HepG2 (cell line): ENCODE measurements at regions not wholly inside any gene's neighbourhood (a gene's known extent, or its start where the extent isn't known, plus 50 kb on each side); places are given as distances from the start of the nearest gene placed in this dataset.

Experiments used
- ATAC-seq: fragments of 200-7000 bp; cut with Tn5 transposase; 3 replicates; pipeline ENCODE4 v1.9.1; 2020; ENCODE audit warnings: mild to moderate bottlenecking, moderate library complexity
- BruUV-seq: library from RNA; stranded (reverse); fragments of 400-500 nt; replicated peaks from 2 replicates; lab custom pipeline; 2021; lab: Mats Ljungman, UMichigan
- CTCF ChIA-PET: fragments of 300-600 bp; formaldehyde crosslinking; extraction: SDS; loops from one replicate; lab custom pipeline; 2021; ENCODE audit warnings: low total read pairs, inconsistent platforms, low intra/inter-chr PET ratio; lab: Yijun Ruan, JAX
- POLR2A ChIA-PET: fragments of 350-600 bp; sonication (Branson Sonifier 250); formaldehyde crosslinking; loops from one replicate; lab custom pipeline; 2020; ENCODE audit warnings: antibody characterized with exemption, inconsistent platforms; lab: Yijun Ruan, JAX
- DNase-seq: peaks from one replicate; pipeline ENCODE4 v3.0.0-alpha.2; 2015; ENCODE audit warnings: low spot score
- FAIRE-seq: peaks from 3 replicates; lab custom pipeline; 2011; peaks lifted over from hg19 to GRCh38; lab: Jason Lieb, UNC
- H2AFZ ChIP-seq: one replicate; pipeline ENCODE4 v1.6.1; 2011; ENCODE audit warnings: low read length, inconsistent platforms
- H3K27ac ChIP-seq: fragments of 300-600 bp; 3 replicates; pipeline ENCODE4 v1.8.0; 2011; ENCODE audit warnings: mixed run types, mild to moderate bottlenecking, mixed read lengths, low read length, inconsistent platforms; ENCODE audit not compliant: insufficient read depth; ENCODE audit errors: extremely low read length
- H3K27me3 ChIP-seq, 2 experiments: fragments of 200-600 bp in 1 of 2; 2 replicates in 1 of 2; 3 replicates in 1 of 2; pipeline versions ENCODE4 v1.6.0 to v1.8.0; 2011; ENCODE audit warnings: low read length in 2 of 2, mild to moderate bottlenecking in 2 of 2, moderate library complexity in 2 of 2, inconsistent platforms in 1 of 2; ENCODE audit not compliant: insufficient read depth in 2 of 2, control insufficient read depth in 1 of 2
- H3K36me3 ChIP-seq, 2 experiments: fragments of 200-600 bp in 1 of 2; replicated peaks in 1 of 2; 2 replicates in 1 of 2; 3 replicates in 1 of 2; pipeline versions ENCODE4 v1.5.1 to v1.8.0; 2011; ENCODE audit warnings: low read length in 2 of 2, inconsistent platforms in 1 of 2; ENCODE audit not compliant: insufficient read depth in 2 of 2, control insufficient read depth in 1 of 2
- H3K4me1 ChIP-seq: 2 replicates; pipeline ENCODE4 v1.5.1; 2012; ENCODE audit warnings: low read length, inconsistent platforms; ENCODE audit not compliant: insufficient read depth
- H3K4me2 ChIP-seq: 2 replicates; pipeline ENCODE4 v1.6.0; 2011; ENCODE audit warnings: low read depth, low read length, inconsistent platforms
- H3K4me3 ChIP-seq, 3 experiments: fragments of 200-600 bp in 1 of 3; sonication (generic), shearing (Covaris generic) in 1 of 3; replicated peaks in 1 of 3; 2 replicates each; pipeline ENCODE4 v1.5.1; 2011 to 2016; ENCODE audit warnings: low read length in 3 of 3, inconsistent platforms in 2 of 3, low read depth in 2 of 3, mild to moderate bottlenecking in 2 of 3, control low read depth in 1 of 3, mixed read lengths in 1 of 3; ENCODE audit not compliant: insufficient read depth in 1 of 3
- H3K79me2 ChIP-seq: one replicate; pipeline ENCODE4 v1.6.1; 2011; ENCODE audit warnings: low read length, inconsistent platforms; ENCODE audit not compliant: insufficient read depth
- H3K9ac ChIP-seq: 2 replicates; pipeline ENCODE4 v1.6.0; 2011; ENCODE audit warnings: mild to moderate bottlenecking, low read depth, low read length, inconsistent platforms; ENCODE audit not compliant: insufficient read depth
- H3K9me3 ChIP-seq: 2 replicates; pipeline ENCODE4 v1.5.1; 2012; ENCODE audit warnings: mild to moderate bottlenecking, low read length
- H4K20me1 ChIP-seq: 2 replicates; pipeline ENCODE4 v1.6.0; 2011; ENCODE audit warnings: inconsistent platforms, mild to moderate bottlenecking, low read length, moderate library complexity; ENCODE audit not compliant: insufficient read depth
- E2F2 ChIP-seq: sonication (generic); formaldehyde crosslinking; IDR thresholded peaks from 2 replicates; pipeline ENCODE4 v1.4.0; 2020; ENCODE audit warnings: missing genetic modification reagents, borderline replicate concordance
- HMGA1 ChIP-seq: sonication (generic); formaldehyde crosslinking; conservative IDR thresholded peaks from 2 replicates; pipeline ENCODE4 v1.4.0; 2020; ENCODE audit warnings: missing genetic modification reagents
- IRF2 ChIP-seq: IDR thresholded peaks from 2 replicates; pipeline ENCODE4 v1.6.1; 2018; ENCODE audit warnings: missing genetic modification reagents, missing compliant biosample characterization
- KDM2A ChIP-seq: sonication (generic); formaldehyde crosslinking; IDR thresholded peaks from 2 replicates; pipeline ENCODE4 v1.4.0; 2020; ENCODE audit warnings: low read depth, missing genetic modification reagents, borderline replicate concordance
- KLF13 ChIP-seq: sonication (generic); formaldehyde crosslinking; IDR thresholded peaks from 2 replicates; pipeline ENCODE4 v1.4.0; 2020; ENCODE audit warnings: mild to moderate bottlenecking, missing genetic modification reagents
- MED1 ChIP-seq: sonication (generic); formaldehyde crosslinking; IDR thresholded peaks from 2 replicates; pipeline ENCODE4 v1.4.0; 2020; ENCODE audit warnings: missing genetic modification reagents
- PLRG1 ChIP-seq: fragments of 450-650 bp; conservative IDR thresholded peaks from 2 replicates; pipeline ENCODE4 v1.6.1; 2016
- SIN3A ChIP-seq: IDR thresholded peaks from 2 replicates; pipeline ENCODE4 v1.6.1; 2011; ENCODE audit warnings: low read depth, mild to moderate bottlenecking, control low read depth, low read length, borderline replicate concordance
- SNAPC5 ChIP-seq: sonication (generic); formaldehyde crosslinking; IDR thresholded peaks from 2 replicates; pipeline ENCODE4 v1.8.1; 2023; ENCODE audit warnings: mild to moderate bottlenecking, missing genetic modification reagents, borderline replicate concordance
- SRSF4 ChIP-seq: fragments of 200-400 bp; formaldehyde crosslinking; IDR thresholded peaks from one replicate; pipeline ENCODE4 v1.6.1; 2018; ENCODE audit warnings: mild to moderate bottlenecking, low read depth, low read length, moderate library complexity; ENCODE audit not compliant: poor library complexity, severe bottlenecking
- ZFP36L1 ChIP-seq: sonication (generic); formaldehyde crosslinking; IDR thresholded peaks from 2 replicates; pipeline ENCODE4 v1.8.0; 2022; ENCODE audit warnings: mild to moderate bottlenecking, missing genetic modification reagents, moderate library complexity
- ZMYM3 ChIP-seq: sonication (generic); formaldehyde crosslinking; IDR thresholded peaks from 2 replicates; pipeline ENCODE4 v1.5.1; 2020; ENCODE audit warnings: mild to moderate bottlenecking, missing genetic modification reagents
- ZNF710 ChIP-seq: sonication (generic); formaldehyde crosslinking; IDR thresholded peaks from 2 replicates; pipeline ENCODE4 v1.5.0; 2020; ENCODE audit warnings: mild to moderate bottlenecking, missing genetic modification reagents, borderline replicate concordance
- ZSCAN20 ChIP-seq: sonication (generic); formaldehyde crosslinking; IDR thresholded peaks from 2 replicates; pipeline ENCODE4 v1.4.0; 2020; ENCODE audit warnings: missing genetic modification reagents, mild to moderate bottlenecking, borderline replicate concordance
- ZSCAN30 ChIP-seq: sonication (generic); formaldehyde crosslinking; IDR thresholded peaks from 2 replicates; pipeline ENCODE4 v1.5.0; 2020; ENCODE audit warnings: mild to moderate bottlenecking, missing genetic modification reagents
- WGBS: methylation state at CpG from one replicate; pipeline ENCODE4 v1.1.6; 2017; ENCODE audit warnings: low lambda C conversion rate; 5-methylcytosine and 5-hydroxymethylcytosine counted together
- in situ Hi-C: cut with HindIII; loops from 2 replicates; pipeline ENCODE4 v1.10.0; 2017; ENCODE audit warnings: low pct_unique_long_range_greater_than_20kb; ENCODE audit not compliant: extremely low pct_ligation_motif_present
- intact Hi-C: fragments of 100-400 bp; cut with micrococcal nuclease; formaldehyde crosslinking; loops from one replicate; pipeline ENCODE4 v1.10.0; 2022; ENCODE audit not compliant: unreplicated experiment
- TF ChIP-seq, protein P1 (sequence below): IDR thresholded peaks from 2 replicates; pipeline ENCODE4 v1.6.1; 2012; ENCODE audit warnings: low read length, improper control_type of control experiment
- TF ChIP-seq, protein P2 (sequence below): IDR thresholded peaks from 2 replicates; pipeline ENCODE4 v1.6.1; 2016; ENCODE audit warnings: missing biosample characterization, missing genetic modification reagents, low read depth

- ChIA-PET CTCF (no interaction called here), POLR2A (no interaction called here)
- WGBS: 2% methylated on average over 4 of the region's 4 CpGs
- FAIRE-seq (no peak), DNase-seq (no peak), ATAC-seq (no peak)
- H3K9me3 ChIP-seq: peaks cover 91% of the 10 kb centered on the region
- no peaks in the 10 kb centered on the region for H4K20me1 ChIP-seq
- H3K4me1 ChIP-seq: no peaks in the 10 kb centered on the region
- no peaks in the 10 kb centered on the region for H3K36me3 ChIP-seq
- H3K27ac ChIP-seq: no peak overlapping the region
- intact Hi-C loops (no loop called here), in situ Hi-C loops (no loop called here)
- H2AFZ ChIP-seq: no peak overlapping the region
- no peaks in the 10 kb centered on the region for H3K27me3 ChIP-seq
- H3K79me2 ChIP-seq: no peaks in the 10 kb centered on the region
- no TSS peak for BruUV-seq
- no peak overlapping the region for H3K4me3 ChIP-seq
- H3K9ac ChIP-seq: no peak overlapping the region
- H3K4me2 ChIP-seq: no peak overlapping the region
- TF ChIP-seq IRF2 (no peak), ZMYM3 (CRISPR knock-in tag) (no peak), SRSF4 (no peak), HMGA1 (CRISPR knock-in tag) (no peak), E2F2 (CRISPR knock-in tag) (no peak), SNAPC5 (CRISPR knock-in tag) (no peak), MED1 (CRISPR knock-in tag) (no peak), ZSCAN20 (no peak), ZNF710 (CRISPR knock-in tag) (no peak), KDM2A (CRISPR knock-in tag) (no peak), ZFP36L1 (CRISPR knock-in tag) (no peak), ZSCAN30 (CRISPR knock-in tag) (no peak), PLRG1 (no peak), KLF13 (CRISPR knock-in tag) (no peak), SIN3A (no peak)
- TF ChIP-seq, protein P1, sequence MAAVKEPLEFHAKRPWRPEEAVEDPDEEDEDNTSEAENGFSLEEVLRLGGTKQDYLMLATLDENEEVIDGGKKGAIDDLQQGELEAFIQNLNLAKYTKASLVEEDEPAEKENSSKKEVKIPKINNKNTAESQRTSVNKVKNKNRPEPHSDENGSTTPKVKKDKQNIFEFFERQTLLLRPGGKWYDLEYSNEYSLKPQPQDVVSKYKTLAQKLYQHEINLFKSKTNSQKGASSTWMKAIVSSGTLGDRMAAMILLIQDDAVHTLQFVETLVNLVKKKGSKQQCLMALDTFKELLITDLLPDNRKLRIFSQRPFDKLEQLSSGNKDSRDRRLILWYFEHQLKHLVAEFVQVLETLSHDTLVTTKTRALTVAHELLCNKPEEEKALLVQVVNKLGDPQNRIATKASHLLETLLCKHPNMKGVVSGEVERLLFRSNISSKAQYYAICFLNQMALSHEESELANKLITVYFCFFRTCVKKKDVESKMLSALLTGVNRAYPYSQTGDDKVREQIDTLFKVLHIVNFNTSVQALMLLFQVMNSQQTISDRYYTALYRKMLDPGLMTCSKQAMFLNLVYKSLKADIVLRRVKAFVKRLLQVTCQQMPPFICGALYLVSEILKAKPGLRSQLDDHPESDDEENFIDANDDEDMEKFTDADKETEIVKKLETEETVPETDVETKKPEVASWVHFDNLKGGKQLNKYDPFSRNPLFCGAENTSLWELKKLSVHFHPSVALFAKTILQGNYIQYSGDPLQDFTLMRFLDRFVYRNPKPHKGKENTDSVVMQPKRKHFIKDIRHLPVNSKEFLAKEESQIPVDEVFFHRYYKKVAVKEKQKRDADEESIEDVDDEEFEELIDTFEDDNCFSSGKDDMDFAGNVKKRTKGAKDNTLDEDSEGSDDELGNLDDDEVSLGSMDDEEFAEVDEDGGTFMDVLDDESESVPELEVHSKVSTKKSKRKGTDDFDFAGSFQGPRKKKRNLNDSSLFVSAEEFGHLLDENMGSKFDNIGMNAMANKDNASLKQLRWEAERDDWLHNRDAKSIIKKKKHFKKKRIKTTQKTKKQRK: no peak
- TF ChIP-seq, protein P2, sequence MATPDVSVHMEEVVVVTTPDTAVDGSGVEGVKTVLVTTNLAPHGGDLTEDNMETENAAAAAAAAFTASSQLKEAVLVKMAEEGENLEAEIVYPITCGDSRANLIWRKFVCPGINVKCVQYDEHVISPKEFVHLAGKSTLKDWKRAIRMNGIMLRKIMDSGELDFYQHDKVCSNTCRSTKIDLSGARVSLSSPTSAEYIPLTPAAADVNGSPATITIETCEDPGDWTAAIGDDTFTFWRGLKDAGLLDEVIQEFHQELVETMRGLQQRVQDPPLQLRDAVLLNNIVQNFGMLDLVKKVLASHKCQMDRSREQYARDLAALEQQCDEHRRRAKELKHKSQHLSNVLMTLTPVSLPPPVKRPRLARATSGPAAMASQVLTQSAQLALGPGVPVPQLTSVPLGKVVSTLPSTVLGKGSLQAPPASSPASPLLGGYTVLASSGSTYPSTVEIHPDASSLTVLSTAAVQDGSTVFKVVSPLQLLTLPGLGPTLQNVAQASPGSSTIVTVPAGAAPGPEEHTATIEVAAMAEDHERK (CRISPR knock-in tag): no peak
These were observed 772.9 kb downstream of the SORCS3 start for GRCh38 chr10:105413997-105414396.
